Prostate gland (tissue), 2 donors: ENCODE measurements at regions not wholly inside any gene's neighbourhood (a gene's known extent, or its start where the extent isn't known, plus 50 kb on each side); places are given as distances from the start of the nearest gene placed in this dataset.

Experiments used
- CTCF ChIP-seq, 4 experiments: fragments of 200-600 bp in 2 of 4; fragments of 450-650 bp in 2 of 4; sonication (generic) in 2 of 4; IDR thresholded peaks; 1 replicate in 3 of 4; 2 replicates in 1 of 4; pipeline ENCODE4 v1.5.1; 2016 to 2019; ENCODE audit warnings: antibody characterized with exemption in 4 of 4, mild to moderate bottlenecking in 2 of 4, moderate library complexity in 2 of 4
- POLR2A ChIP-seq: fragments of 450-650 bp; IDR thresholded peaks from one replicate; pipeline ENCODE4 v1.6.1; 2016; ENCODE audit warnings: antibody characterized with exemption, mild to moderate bottlenecking
- POLR2AphosphoS5 ChIP-seq: sonication (generic); formaldehyde crosslinking; IDR thresholded peaks from one replicate; pipeline ENCODE4 v1.6.1; 2017; ENCODE audit warnings: antibody characterized with exemption

DNA sequence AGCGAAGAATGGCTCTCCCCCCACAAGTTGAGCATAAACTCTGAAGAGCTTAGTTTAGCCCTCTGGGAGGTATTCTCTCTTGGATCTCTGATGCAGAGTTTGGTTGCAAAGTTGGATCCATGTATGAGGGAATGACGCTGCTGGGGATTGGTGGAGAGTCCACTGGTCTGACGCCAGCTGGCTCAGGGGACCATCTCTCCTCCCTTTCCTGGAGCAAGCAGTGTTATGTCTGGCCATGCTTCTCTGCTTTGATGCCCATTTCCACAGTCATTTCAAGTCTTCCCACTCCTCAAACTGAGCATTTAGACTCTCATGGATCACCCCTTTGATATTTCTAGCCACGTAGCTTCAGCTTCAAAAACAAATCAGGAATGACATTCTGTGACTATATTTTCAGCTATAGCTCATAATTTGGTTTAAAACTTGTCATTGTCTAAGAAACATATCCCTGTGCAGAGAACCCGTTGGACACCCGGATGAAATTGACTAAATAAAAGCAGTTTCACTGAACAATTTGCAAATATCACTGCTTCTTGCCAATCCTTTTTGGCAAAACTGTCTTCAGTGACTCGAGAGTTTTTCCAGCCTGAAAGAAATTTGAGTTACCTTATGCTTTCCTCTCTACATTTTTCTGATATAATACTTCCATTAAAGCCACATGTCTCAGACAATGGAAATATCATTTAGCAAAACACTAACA, 193.4 kb upstream of the CDH11 start:
- TF ChIP-seq CTCF (IDR thresholded peaks at IDR 0.05) (no peak), POLR2A (no peak), POLR2AphosphoS5 (no peak)
